PFSK-1 (cell line): ENCODE measurements at regions not wholly inside any gene's neighbourhood (a gene's known extent, or its start where the extent isn't known, plus 50 kb on each side); places are given as distances from the start of the nearest gene placed in this dataset.

Experiments used
- FOXP2 ChIP-seq: optimal IDR thresholded peaks from 2 replicates; pipeline ENCODE3; 2011; ENCODE audit warnings: borderline replicate concordance, control low read depth, inconsistent platforms; ENCODE audit not compliant: insufficient read depth; ENCODE audit errors: extremely low read length, extremely low read depth
- POLR2AphosphoS5 ChIP-seq: IDR thresholded peaks from 2 replicates; pipeline ENCODE4 v1.6.1; 2012; ENCODE audit warnings: low read depth, mild to moderate bottlenecking, control low read depth, low read length, moderate library complexity
- SIN3A ChIP-seq: IDR thresholded peaks from 2 replicates; pipeline ENCODE4 v1.6.1; 2012; ENCODE audit warnings: mild to moderate bottlenecking, low read length, moderate library complexity, borderline replicate concordance; ENCODE audit not compliant: insufficient read depth
- TAF1 ChIP-seq: IDR thresholded peaks from 2 replicates; pipeline ENCODE4 v1.6.1; 2012; ENCODE audit warnings: low read length, control low read depth, borderline replicate concordance; ENCODE audit not compliant: insufficient read depth
- TF ChIP-seq, protein P1 (sequence below), 2 experiments: IDR thresholded peaks; 2 replicates each; pipeline versions ENCODE4 v1.6.1 to v1.8.0; 2011 to 2012; ENCODE audit warnings: low read depth in 2 of 2, low read length in 2 of 2, control low read depth in 1 of 2, inconsistent platforms in 1 of 2, mild to moderate bottlenecking in 1 of 2, moderate library complexity in 1 of 2; ENCODE audit not compliant: insufficient read depth in 1 of 2

- TF ChIP-seq TAF1 (no peak), POLR2AphosphoS5 (no peak)
These were observed 323.4 kb downstream of the SHANK2 start for GRCh38 chr11:70928854-70929598.

DNA sequence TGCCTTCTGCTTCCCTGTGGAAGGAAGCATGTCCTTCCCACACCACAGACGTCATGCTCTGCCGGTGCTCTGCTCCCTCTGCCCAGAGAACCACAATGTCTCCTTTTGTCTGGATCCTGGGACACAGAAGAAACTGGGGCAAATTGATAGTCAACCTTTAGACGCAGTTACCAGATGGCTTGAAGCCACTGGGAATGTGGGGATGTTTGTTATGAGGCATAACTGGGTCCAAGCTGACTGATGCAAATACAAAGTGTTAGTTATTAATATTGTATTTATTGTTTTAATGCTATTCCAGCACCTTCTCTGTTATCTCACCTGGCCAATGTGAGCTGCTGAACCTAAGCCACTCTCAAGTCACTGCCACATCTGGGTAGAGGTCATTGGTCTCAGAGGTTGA lies 322.2 kb downstream of the SHANK2 start:
- TF ChIP-seq, protein P1, sequence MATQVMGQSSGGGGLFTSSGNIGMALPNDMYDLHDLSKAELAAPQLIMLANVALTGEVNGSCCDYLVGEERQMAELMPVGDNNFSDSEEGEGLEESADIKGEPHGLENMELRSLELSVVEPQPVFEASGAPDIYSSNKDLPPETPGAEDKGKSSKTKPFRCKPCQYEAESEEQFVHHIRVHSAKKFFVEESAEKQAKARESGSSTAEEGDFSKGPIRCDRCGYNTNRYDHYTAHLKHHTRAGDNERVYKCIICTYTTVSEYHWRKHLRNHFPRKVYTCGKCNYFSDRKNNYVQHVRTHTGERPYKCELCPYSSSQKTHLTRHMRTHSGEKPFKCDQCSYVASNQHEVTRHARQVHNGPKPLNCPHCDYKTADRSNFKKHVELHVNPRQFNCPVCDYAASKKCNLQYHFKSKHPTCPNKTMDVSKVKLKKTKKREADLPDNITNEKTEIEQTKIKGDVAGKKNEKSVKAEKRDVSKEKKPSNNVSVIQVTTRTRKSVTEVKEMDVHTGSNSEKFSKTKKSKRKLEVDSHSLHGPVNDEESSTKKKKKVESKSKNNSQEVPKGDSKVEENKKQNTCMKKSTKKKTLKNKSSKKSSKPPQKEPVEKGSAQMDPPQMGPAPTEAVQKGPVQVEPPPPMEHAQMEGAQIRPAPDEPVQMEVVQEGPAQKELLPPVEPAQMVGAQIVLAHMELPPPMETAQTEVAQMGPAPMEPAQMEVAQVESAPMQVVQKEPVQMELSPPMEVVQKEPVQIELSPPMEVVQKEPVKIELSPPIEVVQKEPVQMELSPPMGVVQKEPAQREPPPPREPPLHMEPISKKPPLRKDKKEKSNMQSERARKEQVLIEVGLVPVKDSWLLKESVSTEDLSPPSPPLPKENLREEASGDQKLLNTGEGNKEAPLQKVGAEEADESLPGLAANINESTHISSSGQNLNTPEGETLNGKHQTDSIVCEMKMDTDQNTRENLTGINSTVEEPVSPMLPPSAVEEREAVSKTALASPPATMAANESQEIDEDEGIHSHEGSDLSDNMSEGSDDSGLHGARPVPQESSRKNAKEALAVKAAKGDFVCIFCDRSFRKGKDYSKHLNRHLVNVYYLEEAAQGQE (IDR thresholded peaks at IDR 0.05; ENCODE audit: insufficient read depth in 1 of 2, low read depth in 2 of 2, low read length in 2 of 2) = no peak
- TF ChIP-seq POLR2AphosphoS5 = no peak
- no peak for TF ChIP-seq TAF1
- no peak for TF ChIP-seq FOXP2
- no peak for TF ChIP-seq SIN3A

GRCh38 chr11:70931430-70931829 lies 320.9 kb downstream of the SHANK2 start:
- TF ChIP-seq FOXP2 (no peak), POLR2AphosphoS5 (no peak), TAF1 (no peak), SIN3A (no peak)
- TF ChIP-seq, protein P1 (IDR thresholded peaks at IDR 0.05; ENCODE audit: insufficient read depth in 1 of 2, low read depth in 2 of 2, low read length in 2 of 2) = no peak

DNA sequence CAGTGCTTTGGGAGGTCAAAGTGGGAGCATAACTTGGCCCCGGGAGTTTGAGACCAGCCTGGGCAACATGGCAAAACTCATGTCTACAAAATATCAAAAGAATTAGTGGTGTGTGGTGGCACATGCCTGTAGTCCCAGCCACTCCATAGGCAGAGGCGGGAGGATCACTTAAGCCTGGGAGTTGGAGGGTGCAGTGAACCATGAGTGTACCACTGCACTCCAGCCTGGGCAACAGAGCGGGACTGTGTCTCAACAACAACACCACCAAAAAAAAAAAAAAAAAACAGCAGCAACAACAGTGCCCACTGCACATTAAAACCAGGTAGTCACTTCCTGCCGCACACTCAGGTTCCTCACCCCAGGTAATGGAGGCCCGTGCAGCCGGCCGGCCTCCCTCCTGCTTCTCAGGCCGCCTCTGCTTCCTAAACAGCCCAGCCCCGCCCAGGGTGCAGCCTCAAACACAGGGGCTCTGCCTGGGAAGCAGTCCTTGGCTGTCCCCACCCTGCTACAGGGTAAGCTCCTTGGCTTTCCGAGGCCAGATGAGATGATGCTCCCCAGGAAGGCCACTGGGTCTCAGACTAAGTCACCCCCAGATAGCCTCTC lies 318.3 kb downstream of the SHANK2 start:
- TF ChIP-seq, protein P1 (IDR thresholded peaks at IDR 0.05; ENCODE audit: insufficient read depth in 1 of 2, low read depth in 2 of 2, low read length in 2 of 2) = no peak
- TF ChIP-seq FOXP2 (no peak), TAF1 (no peak), SIN3A (no peak), POLR2AphosphoS5 (no peak)

- TF ChIP-seq TAF1 (no peak), FOXP2 (no peak), SIN3A (no peak), POLR2AphosphoS5 (no peak)
- TF ChIP-seq, protein P1 (IDR thresholded peaks at IDR 0.05; ENCODE audit: insufficient read depth in 1 of 2, low read depth in 2 of 2, low read length in 2 of 2) = no peak
These were observed 317.2 kb downstream of the SHANK2 start for GRCh38 chr11:70935006-70935768.
